ENCODE measurements at regions not wholly inside any gene's neighbourhood (a gene's known extent, or its start where the extent isn't known, plus 50 kb on each side); places are given as distances from the start of the nearest gene placed in this dataset.

GRCh38 chrX:122771933-122772332 is 412.1 kb upstream of the GRIA3 start:
- no peaks in the 10 kb centered on the region for H3K79me2 ChIP-seq (ENCODE audit: insufficient read depth, low read length)
- H2AFZ ChIP-seq (ENCODE audit: low read length): no peak overlapping the region
- no peaks in the 10 kb centered on the region for H3K36me3 ChIP-seq (ENCODE audit: insufficient read depth, low read length)
- no peak overlapping the region for H3K4me2 ChIP-seq (ENCODE audit: insufficient read depth, low read length)
- H3K27me3 ChIP-seq (ENCODE audit: insufficient read depth, low read length): no peaks in the 10 kb centered on the region
- no peaks in the 10 kb centered on the region for H3K4me1 ChIP-seq (ENCODE audit: insufficient read depth, low read length)
- no peak overlapping the region for H3K27ac ChIP-seq (ENCODE audit: low read depth, low read length)
- H4K20me1 ChIP-seq (ENCODE audit: insufficient read depth, low read length): no peaks in the 10 kb centered on the region
- no peak for DNase-seq (ENCODE audit: insufficient read length, low spot score, missing footprints)
- TF ChIP-seq CTCF (IDR thresholded peaks at IDR 0.05; ENCODE audit: extremely low read depth, low read depth, low read length): no peak
- H3K4me3 ChIP-seq (ENCODE audit: insufficient read depth, low read length): no peak overlapping the region
- peaks cover 3% of the 10 kb centered on the region for H3K9me3 ChIP-seq (ENCODE audit: low read depth, low read length)

- Histone ChIP-seq H4K20me1 (ENCODE audit: insufficient read depth, low read length) (no peaks in the 10 kb centered on the region), H3K4me1 (ENCODE audit: insufficient read depth, low read length) (no peaks in the 10 kb centered on the region), H3K79me2 (ENCODE audit: insufficient read depth, low read length) (no peaks in the 10 kb centered on the region), H3K27ac (ENCODE audit: low read depth, low read length) (no peak overlapping the region), H3K9me3 (ENCODE audit: low read depth, low read length) (peaks cover 3% of the 10 kb centered on the region), H2AFZ (ENCODE audit: low read length) (no peak overlapping the region), H3K4me3 (ENCODE audit: insufficient read depth, low read length) (no peak overlapping the region), H3K36me3 (ENCODE audit: insufficient read depth, low read length) (no peaks in the 10 kb centered on the region), H3K27me3 (ENCODE audit: insufficient read depth, low read length) (no peaks in the 10 kb centered on the region), H3K4me2 (ENCODE audit: insufficient read depth, low read length) (no peak overlapping the region)
- TF ChIP-seq CTCF (IDR thresholded peaks at IDR 0.05; ENCODE audit: extremely low read depth, low read depth, low read length): peak; percentile 8
- DNase-seq (ENCODE audit: insufficient read length, low spot score, missing footprints): no peak
These were observed 406.3 kb upstream of the GRIA3 start for GRCh38 chrX:122777766-122778165.

- Histone ChIP-seq H3K27me3 (ENCODE audit: insufficient read depth, low read length) (no peaks in the 10 kb centered on the region), H3K79me2 (ENCODE audit: insufficient read depth, low read length) (no peaks in the 10 kb centered on the region)
- DNase-seq (ENCODE audit: insufficient read length, low spot score, missing footprints): no peak
These were observed 400.2 kb upstream of the GRIA3 start for GRCh38 chrX:122783918-122784317.

GRCh38 chrX:122787231-122787630 is 396.8 kb upstream of the GRIA3 start:
- H3K27me3 ChIP-seq (ENCODE audit: insufficient read depth, low read length): no peaks in the 10 kb centered on the region
- no peak overlapping the region for H3K4me3 ChIP-seq (ENCODE audit: insufficient read depth, low read length)
- H4K20me1 ChIP-seq (ENCODE audit: insufficient read depth, low read length): no peaks in the 10 kb centered on the region
- no peaks in the 10 kb centered on the region for H3K79me2 ChIP-seq (ENCODE audit: insufficient read depth, low read length)
- no peak for DNase-seq (ENCODE audit: insufficient read length, low spot score, missing footprints)
- H3K4me2 ChIP-seq (ENCODE audit: insufficient read depth, low read length): no peak overlapping the region
- no peak for TF ChIP-seq CTCF (IDR thresholded peaks at IDR 0.05; ENCODE audit: extremely low read depth, low read depth, low read length)
- no peak overlapping the region for H3K27ac ChIP-seq (ENCODE audit: low read depth, low read length)
- H2AFZ ChIP-seq (ENCODE audit: low read length): no peak overlapping the region
- H3K9me3 ChIP-seq (ENCODE audit: low read depth, low read length): no peaks in the 10 kb centered on the region
- H3K4me1 ChIP-seq (ENCODE audit: insufficient read depth, low read length): no peaks in the 10 kb centered on the region
- H3K36me3 ChIP-seq (ENCODE audit: insufficient read depth, low read length): no peaks in the 10 kb centered on the region

More at GRCh38 chrX:122783918-122784317, 400.2 kb upstream of the GRIA3 start:
- no peaks in the 10 kb centered on the region for H4K20me1 ChIP-seq (ENCODE audit: insufficient read depth, low read length)
- H3K4me1 ChIP-seq (ENCODE audit: insufficient read depth, low read length): no peaks in the 10 kb centered on the region
- no peaks in the 10 kb centered on the region for H3K9me3 ChIP-seq (ENCODE audit: low read depth, low read length)
- no peak overlapping the region for H3K4me2 ChIP-seq (ENCODE audit: insufficient read depth, low read length)
- H2AFZ ChIP-seq (ENCODE audit: low read length): no peak overlapping the region
- H3K27ac ChIP-seq (ENCODE audit: low read depth, low read length): no peak overlapping the region
- H3K36me3 ChIP-seq (ENCODE audit: insufficient read depth, low read length): no peaks in the 10 kb centered on the region
- no peak overlapping the region for H3K4me3 ChIP-seq (ENCODE audit: insufficient read depth, low read length)
- no peak for TF ChIP-seq CTCF (IDR thresholded peaks at IDR 0.05; ENCODE audit: extremely low read depth, low read depth, low read length)

Data from osteoblast (primary cell).